Kidney (tissue), 13 donors: ENCODE measurements at regions not wholly inside any gene's neighbourhood (a gene's known extent, or its start where the extent isn't known, plus 50 kb on each side); places are given as distances from the start of the nearest gene placed in this dataset.
A peak's percentile ranks its signal among the peaks of the same experiment; 100 is the strongest.

Experiments
- DNase-seq, 5 donors: peaks; one replicate each; pipeline ENCODE4 v3.0.0-alpha.2; 2013 to 2020
- FAIRE-seq: peaks from 2 replicates; lab custom pipeline; 2012; peaks lifted over from hg19 to GRCh38; lab: Jason Lieb, UNC
- H3K27ac ChIP-seq, 2 donors: one replicate each; pipeline ENCODE4 v1.7.0; 2013; ENCODE audit warnings: low read depth in 2 of 2, low read length in 2 of 2, inconsistent platforms in 1 of 2
- H3K27me3 ChIP-seq: one replicate; pipeline ENCODE4 v1.7.1; 2013; ENCODE audit warnings: low read length, inconsistent platforms; ENCODE audit not compliant: control insufficient read depth, insufficient read depth
- H3K36me3 ChIP-seq, 3 donors: one replicate each; pipeline versions ENCODE4 v1.7.0 to v1.7.1; 2013; ENCODE audit warnings: low read length in 3 of 3, control low read depth in 1 of 3, inconsistent platforms in 1 of 3; ENCODE audit not compliant: insufficient read depth in 3 of 3, control insufficient read depth in 2 of 3
- H3K4me1 ChIP-seq, 3 donors: one replicate each; pipeline versions ENCODE4 v1.7.0 to v1.7.1; 2013; ENCODE audit warnings: low read length in 3 of 3, inconsistent platforms in 1 of 3, low read depth in 1 of 3; ENCODE audit not compliant: control insufficient read depth in 2 of 3, insufficient read depth in 2 of 3
- H3K4me3 ChIP-seq, 3 donors: one replicate each; pipeline versions ENCODE4 v1.7.0 to v1.8.1; 2013; ENCODE audit warnings: low read length in 3 of 3, control low read depth in 1 of 3, inconsistent platforms in 1 of 3
- H3K9ac ChIP-seq, 3 donors: one replicate each; pipeline versions ENCODE4 v1.7.0 to v1.7.1; 2013; ENCODE audit warnings: low read length in 3 of 3, control low read depth in 1 of 3, inconsistent platforms in 1 of 3
- H3K9me3 ChIP-seq, 3 donors: one replicate each; pipeline versions ENCODE4 v1.7.0 to v1.7.1; 2013; ENCODE audit warnings: low read length in 3 of 3, control low read depth in 1 of 3, inconsistent platforms in 1 of 3; ENCODE audit not compliant: control insufficient read depth in 2 of 3, insufficient read depth in 1 of 3
- intact Hi-C: fragments of 100-400 bp; cut with DNase I; formaldehyde crosslinking; loops from one replicate; pipeline ENCODE4 v1.11.1; 2022
- TF ChIP-seq, protein P1 (sequence below): IDR thresholded peaks from 3 replicates; pipeline ENCODE4 v1.5.1; 2012; ENCODE audit warnings: mild to moderate bottlenecking, moderate library complexity, borderline replicate concordance; ENCODE audit not compliant: insufficient read depth; ENCODE audit errors: extremely low read depth
- donor health status: control.
- donor health status: control.
- donor health status: control.
- donor health status: control.
- donor health status: control.
- donor health status: DM: yes; HTN: yes; CAD: no.
- donor health status: Normal renal cell carcinoma (clear cell type).

DNA sequence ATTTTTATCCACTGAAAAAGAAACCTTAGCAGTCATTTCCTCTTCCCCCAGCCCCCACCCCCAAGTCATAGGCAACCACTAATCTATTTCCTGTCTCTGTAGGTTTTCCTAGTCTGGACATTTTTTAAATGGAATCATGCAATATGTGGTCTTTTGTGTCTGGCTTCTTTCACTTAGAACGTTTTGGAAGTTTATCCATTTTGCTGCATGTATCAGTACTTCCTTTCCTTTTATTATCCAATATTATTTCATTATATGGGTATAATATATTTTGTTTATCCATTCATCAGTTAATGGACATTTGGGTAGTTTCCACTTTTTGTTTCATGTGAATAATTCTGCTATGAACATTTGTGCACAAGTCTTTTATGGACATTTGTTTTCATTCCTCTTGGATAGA lies 99.3 kb upstream of the BMP5 start:
- DNase-seq (no peak), FAIRE-seq (no peak)
- Histone ChIP-seq H3K9me3 (no peaks in the 10 kb centered on the region), H3K4me3 (no peak overlapping the region), H3K36me3 (no peaks in the 10 kb centered on the region), H3K4me1 (no peaks in the 10 kb centered on the region), H3K9ac (no peak overlapping the region), H3K27me3 (no peaks in the 10 kb centered on the region), H3K27ac (no peak overlapping the region)
- intact Hi-C loops: no loop called here
- TF ChIP-seq, protein P1, sequence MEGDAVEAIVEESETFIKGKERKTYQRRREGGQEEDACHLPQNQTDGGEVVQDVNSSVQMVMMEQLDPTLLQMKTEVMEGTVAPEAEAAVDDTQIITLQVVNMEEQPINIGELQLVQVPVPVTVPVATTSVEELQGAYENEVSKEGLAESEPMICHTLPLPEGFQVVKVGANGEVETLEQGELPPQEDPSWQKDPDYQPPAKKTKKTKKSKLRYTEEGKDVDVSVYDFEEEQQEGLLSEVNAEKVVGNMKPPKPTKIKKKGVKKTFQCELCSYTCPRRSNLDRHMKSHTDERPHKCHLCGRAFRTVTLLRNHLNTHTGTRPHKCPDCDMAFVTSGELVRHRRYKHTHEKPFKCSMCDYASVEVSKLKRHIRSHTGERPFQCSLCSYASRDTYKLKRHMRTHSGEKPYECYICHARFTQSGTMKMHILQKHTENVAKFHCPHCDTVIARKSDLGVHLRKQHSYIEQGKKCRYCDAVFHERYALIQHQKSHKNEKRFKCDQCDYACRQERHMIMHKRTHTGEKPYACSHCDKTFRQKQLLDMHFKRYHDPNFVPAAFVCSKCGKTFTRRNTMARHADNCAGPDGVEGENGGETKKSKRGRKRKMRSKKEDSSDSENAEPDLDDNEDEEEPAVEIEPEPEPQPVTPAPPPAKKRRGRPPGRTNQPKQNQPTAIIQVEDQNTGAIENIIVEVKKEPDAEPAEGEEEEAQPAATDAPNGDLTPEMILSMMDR: no peak

- Histone ChIP-seq H3K4me1 (no peaks in the 10 kb centered on the region), H3K36me3 (no peaks in the 10 kb centered on the region), H3K27ac (no peak overlapping the region), H3K4me3 (no peak overlapping the region), H3K9me3 (no peaks in the 10 kb centered on the region), H3K27me3 (no peaks in the 10 kb centered on the region), H3K9ac (no peak overlapping the region)
- intact Hi-C loops: no loop called here
- no peak for FAIRE-seq
- TF ChIP-seq, protein P1: no peak
- DNase-seq: peak in 1 of 5 donors; percentile 48
Observed at GRCh38 chr6:55972091-55972490, 96.7 kb upstream of the BMP5 start.

- no peaks in the 10 kb centered on the region for H3K4me1 ChIP-seq
- H3K9ac ChIP-seq: no peak overlapping the region
- H3K27ac ChIP-seq: no peak overlapping the region
- H3K9me3 ChIP-seq: no peaks in the 10 kb centered on the region
- no peaks in the 10 kb centered on the region for H3K27me3 ChIP-seq
- FAIRE-seq: no peak
- H3K36me3 ChIP-seq: no peaks in the 10 kb centered on the region
- H3K4me3 ChIP-seq: no peak overlapping the region
- TF ChIP-seq, protein P1: no peak
- no peak for DNase-seq
- intact Hi-C loops: no loop called here
Observed at GRCh38 chr6:55969526-55969925, 94.1 kb upstream of the BMP5 start.

DNA sequence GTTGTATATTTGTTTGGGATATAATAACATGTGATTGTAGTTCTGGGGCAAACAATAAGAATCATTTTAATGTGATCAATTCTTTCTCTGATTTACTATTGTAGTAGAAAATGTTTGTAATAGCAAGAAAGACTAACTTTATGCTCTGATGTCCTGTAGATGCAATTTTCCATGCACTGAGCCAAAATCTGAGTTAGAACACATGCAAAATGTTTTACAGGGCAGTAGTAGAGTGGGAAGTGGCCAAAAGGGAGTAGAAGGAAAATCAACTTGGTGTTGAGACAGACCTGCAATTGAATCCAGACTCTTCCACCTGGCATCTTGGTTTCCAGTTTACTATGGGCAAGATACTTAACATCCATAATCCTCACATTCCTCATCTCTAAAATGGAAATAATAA lies 93.5 kb upstream of the BMP5 start:
- TF ChIP-seq, protein P1: no peak
- Histone ChIP-seq H3K4me1 (no peaks in the 10 kb centered on the region), H3K36me3 (no peaks in the 10 kb centered on the region), H3K9me3 (no peaks in the 10 kb centered on the region), H3K27ac (no peak overlapping the region), H3K4me3 (no peak overlapping the region), H3K27me3 (no peaks in the 10 kb centered on the region), H3K9ac (no peak overlapping the region)
- FAIRE-seq: no peak
- peak in 1 of 5 donors; percentile 13 for DNase-seq
- intact Hi-C loops: no loop called here
